ENCODE measurements at regions not wholly inside any gene's neighbourhood (a gene's known extent, or its start where the extent isn't known, plus 50 kb on each side); places are given as distances from the start of the nearest gene placed in this dataset.
"Not testable (repeated sequence)": the region's sequence is repeated elsewhere in the genome, so short reads cannot be mapped to it uniquely, and the experiment has no call there.

DNA sequence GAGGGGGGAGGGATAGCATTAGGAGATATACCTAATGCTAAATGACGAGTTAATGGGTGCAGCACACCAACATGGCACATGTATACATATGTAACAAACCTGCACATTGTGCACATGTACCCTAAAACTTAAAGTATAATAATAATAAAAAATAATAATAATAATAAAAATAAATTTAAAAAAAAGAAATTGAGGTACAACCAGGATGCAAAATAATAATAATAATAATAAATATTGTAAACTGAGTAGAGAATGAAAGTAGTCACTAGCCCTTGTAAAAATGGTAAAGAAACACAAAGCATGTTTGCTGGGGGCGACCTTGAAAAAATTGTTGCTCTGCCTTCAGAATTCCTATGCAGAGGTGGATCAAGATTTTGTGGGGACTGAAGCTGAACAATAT is 249.7 kb upstream of the RBMS3 start:
- TF ChIP-seq TAF1, POLR2AphosphoS5, POLR2A (IDR thresholded peaks at IDR 0.05; ENCODE audit: low read depth, low read length): not testable (repeated sequence)

All from GM12891 (cell line).